GM19328 (cell line): ENCODE measurements at regions not wholly inside any gene's neighbourhood (a gene's known extent, or its start where the extent isn't known, plus 50 kb on each side); places are given as distances from the start of the nearest gene placed in this dataset.

ENCODE experiments used
- ATAC-seq: cut with Tn5 transposase; IDR thresholded peaks from one replicate; pipeline ENCODE4 v1.9.1; 2021; ENCODE audit warnings: mild to moderate bottlenecking, moderate library complexity; ENCODE audit not compliant: unreplicated experiment

DNA sequence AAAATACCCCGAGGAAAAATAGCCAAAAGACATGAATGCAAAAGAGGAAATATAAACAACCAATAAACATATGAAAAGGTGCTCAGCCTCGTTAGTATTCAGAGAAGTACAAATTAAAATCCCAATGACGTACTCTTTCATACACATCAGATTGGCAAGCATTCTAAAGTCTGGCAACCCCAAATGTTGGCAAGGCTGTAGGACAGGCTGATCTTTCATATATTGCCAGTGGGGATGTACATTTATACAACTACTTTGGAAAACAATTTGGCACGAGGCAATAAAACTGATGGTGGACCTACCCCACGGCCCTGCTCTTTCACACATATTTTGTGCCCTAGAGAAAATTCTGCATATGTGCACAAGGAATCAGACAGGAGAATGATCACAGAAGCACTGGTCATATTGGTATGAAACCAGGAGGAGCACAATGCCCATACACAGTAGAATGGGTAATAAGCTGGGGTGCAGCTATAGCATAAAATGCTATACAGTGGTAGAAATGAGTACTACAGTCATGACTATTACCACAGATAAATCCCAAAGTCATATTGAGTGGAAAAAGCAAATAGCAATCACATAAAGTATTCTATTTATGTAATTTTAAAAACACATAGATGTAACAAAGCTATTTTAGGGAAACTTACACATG, 176.0 kb upstream of the SLC24A5 start:
- ATAC-seq: no peak

DNA sequence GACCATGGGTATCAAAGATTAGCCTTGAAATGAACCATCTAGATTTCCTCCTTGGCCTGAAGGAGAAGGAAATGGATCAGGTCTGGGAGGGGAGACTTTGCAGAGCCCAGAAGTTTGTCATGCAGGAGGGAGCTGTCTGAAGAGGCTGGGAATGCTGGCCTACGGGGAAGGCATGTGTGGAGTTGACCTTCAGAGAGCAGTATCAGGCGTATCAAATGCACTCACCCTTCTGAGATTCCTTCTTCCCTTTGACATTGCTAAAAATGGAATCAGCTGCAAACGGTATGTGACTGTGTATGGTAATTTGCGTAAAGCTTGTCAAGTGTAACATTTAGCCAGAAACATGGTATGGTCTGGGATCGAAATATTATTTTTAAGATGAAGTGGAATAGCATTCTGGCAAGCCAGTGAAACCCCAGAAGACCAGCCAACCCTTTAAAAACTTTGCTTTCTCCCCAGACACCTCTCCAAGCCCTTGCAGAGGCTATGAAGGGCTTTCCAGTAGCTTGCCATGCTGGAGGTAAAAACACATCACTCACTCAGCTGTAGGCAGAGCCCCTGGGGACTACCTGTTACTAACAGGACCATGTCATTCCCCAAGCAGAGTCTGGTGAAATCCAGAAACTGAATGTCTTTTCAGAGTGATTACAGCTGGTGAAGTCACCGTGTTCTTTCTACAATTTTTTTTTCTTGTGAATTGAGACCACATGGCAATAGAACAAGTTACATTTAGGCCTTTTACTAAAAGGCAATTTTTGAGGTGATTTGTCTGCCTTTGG, 174.7 kb upstream of the SLC24A5 start:
- ATAC-seq: no peak

DNA sequence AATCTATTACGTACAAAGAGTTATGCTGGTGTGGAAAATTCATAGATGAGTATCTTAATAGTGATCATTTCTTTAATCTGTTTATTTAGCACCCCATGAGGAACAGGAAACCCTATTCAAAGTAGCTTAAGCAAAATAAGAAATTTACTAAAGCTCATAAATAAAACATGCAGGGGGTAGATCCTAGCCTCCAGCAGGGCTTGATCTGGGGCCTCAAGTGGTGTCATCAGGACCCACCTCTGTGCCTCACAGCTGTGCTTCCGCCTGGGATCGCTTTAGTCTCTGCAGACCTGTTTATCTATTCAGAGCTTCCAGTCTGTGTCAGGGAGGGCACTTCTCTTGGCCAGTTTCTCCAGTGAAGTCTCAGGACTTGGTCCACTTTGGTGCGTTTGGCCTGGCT, 171.0 kb upstream of the SLC24A5 start:
- ATAC-seq: no peak

DNA sequence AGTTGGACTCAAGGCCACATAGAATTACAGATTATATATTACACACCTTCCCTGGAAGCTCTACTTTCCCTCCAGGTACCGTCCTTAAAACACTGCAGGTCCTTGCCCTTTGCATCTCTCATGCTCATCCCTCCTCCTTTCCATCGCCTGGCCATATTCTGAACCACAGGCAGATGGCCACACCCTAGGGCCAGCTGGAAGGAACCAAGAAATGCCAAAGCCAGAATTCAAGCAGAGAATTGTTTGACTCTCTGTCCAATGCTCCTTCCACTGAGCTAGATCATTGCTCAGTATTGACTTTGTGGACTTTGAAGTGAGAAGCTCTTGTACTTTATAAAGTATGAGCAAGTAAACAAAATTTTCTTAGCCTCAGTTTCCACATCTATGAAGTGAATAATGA, 170.3 kb upstream of the SLC24A5 start:
- ATAC-seq: no peak

DNA sequence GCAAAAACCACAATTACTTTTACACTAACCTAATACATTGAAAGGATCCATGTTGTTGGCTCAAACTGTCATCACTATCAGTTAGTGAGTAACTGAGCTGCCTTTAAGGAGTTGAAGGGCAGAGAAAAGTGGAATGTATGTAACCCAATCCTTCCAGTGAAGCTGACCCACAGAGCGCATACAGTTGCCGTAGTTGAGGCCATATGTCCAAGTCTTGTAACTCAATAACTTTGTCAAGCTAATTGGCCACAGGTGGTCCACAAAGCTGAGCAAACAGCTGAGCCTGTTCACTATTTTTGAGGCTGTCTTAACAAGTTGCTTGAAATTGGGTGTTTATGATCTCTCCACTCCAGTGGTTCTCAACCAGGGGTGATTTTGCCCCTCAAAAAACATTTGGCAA, 169.0 kb upstream of the SLC24A5 start:
- ATAC-seq: no peak

- ATAC-seq: no peak
Observed at GRCh38 chr15:47954196-47954595, 166.6 kb upstream of the SLC24A5 start.

GRCh38 chr15:47955021-47955420, 165.8 kb upstream of the SLC24A5 start:
- ATAC-seq: no peak

DNA sequence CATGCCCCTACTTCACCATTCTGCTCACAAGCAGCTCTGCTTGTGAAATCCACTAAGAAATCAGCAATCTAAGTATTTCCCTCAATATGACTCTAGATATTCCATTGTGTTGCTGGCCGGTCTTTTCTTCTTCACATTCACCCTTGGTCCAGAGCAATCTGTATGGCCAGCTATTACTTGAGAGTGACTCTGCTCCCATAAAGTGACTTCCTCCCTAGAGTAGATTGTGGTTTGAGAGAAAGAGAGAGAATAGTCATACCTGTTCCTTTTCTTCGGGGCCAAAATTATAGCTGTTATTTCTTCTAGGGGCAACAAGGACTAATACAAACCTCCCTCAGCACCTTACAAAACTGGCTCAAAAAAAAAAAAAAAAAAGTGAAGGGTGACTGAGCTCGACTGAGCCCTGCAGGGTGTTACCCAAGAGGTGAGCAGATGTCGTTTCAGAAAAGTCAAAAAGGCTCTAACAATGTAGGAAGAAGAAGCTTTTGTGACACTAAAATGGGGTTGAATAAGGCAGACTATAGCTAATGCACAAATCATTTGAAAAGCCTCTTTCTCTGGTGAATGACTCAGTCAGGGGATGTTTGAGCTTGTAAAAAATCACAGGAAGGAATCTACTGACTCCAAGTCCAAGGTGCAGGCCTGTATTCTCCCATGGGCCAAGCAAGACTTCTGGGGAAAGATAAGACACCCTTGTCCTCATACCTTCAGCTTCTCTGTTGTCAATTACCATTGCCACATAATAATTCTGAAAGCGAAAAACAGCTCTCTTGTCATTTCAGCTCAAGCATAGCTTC, 161.0 kb upstream of the SLC24A5 start:
- ATAC-seq: no peak

- ATAC-seq: peak; percentile 84
Observed at GRCh38 chr15:47961401-47962090, 159.2 kb upstream of the SLC24A5 start.

GRCh38 chr15:47963265-47963664, 157.5 kb upstream of the SLC24A5 start:
- ATAC-seq: no peak

GRCh38 chr15:47964229-47964628, 156.6 kb upstream of the SLC24A5 start:
- no peak for ATAC-seq

DNA sequence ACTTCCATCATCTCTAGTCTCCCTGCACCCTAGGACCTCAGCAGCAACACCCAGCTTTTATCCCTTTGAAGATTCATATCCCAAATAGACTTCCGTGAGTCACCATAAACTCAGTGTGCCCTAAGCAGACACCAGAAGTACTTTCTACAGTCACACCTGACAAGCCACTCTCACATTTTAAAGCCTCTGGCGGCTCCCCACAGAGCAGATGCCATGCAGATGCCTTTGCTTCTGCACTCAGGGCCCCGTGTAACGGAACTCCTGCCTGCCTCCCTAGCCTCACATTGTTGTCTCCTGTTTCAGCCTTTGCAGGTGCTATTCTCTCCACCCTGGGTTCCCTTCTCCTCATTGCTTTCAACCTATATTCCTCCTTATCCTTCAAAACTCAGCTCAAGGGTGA, 155.5 kb upstream of the SLC24A5 start:
- ATAC-seq: no peak

DNA sequence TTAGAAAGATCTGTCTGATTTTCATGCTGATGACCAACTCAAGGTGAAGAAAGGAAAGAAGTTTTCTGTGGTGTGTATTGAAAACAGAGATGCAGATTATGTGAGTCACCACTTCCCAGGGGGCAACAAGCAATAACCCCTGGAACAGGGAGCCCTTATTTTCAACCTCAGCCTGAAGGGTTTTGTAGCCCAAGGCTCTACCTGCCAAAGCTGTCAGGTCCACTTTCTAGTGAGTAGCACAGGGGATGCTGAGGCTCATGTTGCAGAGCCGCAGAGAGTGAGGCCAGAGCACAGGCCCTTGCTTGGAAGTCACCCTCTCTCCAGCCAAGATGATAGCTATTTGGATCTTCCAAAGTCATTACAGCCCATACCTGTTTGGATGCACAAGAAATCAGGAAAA, 152.2 kb upstream of the SLC24A5 start:
- no peak for ATAC-seq

GRCh38 chr15:47971637-47972036, 149.2 kb upstream of the SLC24A5 start:
- no peak for ATAC-seq

- ATAC-seq: no peak
Observed at GRCh38 chr15:47972738-47973137, 148.1 kb upstream of the SLC24A5 start.

DNA sequence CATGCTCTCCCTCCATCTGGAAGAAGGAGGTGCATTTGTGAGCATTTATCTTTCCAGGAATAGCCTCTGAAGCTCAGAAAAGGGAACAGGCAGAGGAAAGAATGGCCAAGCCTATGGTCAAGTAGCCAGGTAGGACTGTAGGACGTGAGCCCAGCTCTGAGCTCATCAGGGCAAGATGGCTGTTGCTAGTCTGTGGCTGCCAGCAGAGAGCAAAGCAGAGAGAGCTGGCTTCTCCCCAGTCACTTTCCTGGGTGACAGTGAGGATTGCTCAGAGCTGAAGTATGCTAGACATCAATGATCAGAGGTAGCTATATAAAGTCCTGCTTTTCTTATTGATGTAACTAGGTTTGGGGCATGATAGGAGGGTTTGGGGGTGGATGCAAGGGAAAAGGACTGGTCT, 146.1 kb upstream of the SLC24A5 start:
- ATAC-seq: no peak

DNA sequence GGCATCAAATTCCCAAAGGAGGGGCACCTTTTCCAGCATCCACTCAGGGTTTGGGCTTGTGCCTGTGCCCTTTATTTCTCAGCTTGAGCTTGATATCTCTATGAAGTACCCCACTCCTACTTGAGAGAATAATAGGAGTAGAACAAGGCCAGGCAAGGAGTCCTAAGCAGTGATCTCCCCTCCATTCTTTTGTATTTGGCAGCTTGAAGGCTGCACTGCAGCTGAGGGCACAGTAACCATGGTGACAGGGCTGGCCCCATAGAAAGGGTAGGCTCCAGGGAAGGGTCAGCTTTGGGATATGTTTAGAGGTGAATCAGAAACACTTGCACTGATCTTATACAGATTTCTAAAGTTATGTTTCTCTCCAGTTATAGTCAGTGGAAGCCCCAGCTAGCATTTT, 145.4 kb upstream of the SLC24A5 start:
- ATAC-seq: no peak

DNA sequence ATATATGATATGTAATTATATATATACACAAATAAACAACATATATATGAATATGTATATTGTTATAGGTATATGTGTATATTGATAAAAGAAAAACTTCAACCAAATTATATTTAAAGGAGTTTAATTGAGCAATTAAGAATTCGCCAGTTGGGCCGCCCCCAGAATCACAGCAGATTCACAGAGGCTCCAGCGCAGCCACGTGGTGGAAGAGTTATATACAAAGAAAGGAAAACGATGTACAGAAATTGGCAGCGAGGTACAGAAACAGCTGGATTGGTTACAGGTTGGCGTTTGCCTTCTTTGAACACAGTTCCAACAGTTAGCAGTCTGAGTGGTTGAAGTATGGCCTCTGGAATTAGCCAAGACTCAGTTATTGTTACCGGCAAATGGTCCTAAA, 137.3 kb upstream of the SLC24A5 start:
- ATAC-seq: no peak

DNA sequence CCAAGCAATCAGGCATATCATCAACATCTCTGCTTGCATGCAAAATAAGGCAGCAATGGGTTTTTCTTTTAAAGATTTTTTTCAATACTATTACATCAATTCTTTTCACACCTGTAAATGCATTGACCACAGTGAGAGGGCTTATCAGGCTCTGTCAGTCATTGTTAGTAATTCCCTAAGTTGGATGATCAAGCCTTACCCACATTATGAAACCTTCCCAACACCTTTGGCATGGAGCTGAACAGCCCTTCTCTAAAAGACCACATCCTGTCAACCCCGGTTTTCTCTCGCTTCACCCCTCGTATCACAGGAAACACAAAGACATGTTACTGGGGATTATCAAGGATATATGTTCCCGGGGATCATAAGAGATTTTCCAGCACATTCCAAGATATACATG, 135.2 kb upstream of the SLC24A5 start:
- ATAC-seq: no peak

GRCh38 chr15:47987461-47987860, 133.3 kb upstream of the SLC24A5 start:
- ATAC-seq: no peak

GRCh38 chr15:47987908-47988532, 132.8 kb upstream of the SLC24A5 start:
- peak; percentile 90 for ATAC-seq
